ENCODE measurements at regions not wholly inside any gene's neighbourhood (a gene's known extent, or its start where the extent isn't known, plus 50 kb on each side); places are given as distances from the start of the nearest gene placed in this dataset.

DNA sequence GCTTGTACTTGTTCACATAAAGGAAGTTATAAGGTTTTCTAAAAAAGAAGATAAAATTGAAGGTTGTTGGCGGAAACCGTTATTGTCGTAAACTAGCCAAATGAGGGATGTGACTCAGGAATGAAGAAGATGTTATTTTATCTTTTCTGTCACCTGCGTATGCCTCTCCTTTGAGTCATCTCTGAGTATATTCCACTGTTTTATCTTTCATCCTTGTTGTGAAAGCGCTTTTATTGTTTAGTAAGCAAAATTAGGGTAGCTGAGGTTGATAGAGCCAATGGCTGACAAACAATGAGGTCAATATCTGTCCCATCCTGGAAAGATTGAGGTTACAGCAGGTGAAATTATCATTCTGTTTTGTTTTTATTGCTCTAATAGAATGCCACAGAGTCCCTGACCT lies 105.0 kb downstream of the TUSC1 start:
- no peak for DNase-seq
- TF ChIP-seq CTCF (IDR thresholded peaks at IDR 0.05), result no peak
- H3K27me3 ChIP-seq, result no peaks in the 10 kb centered on the region
- H3K4me3 ChIP-seq, result no peak overlapping the region
- no peaks in the 10 kb centered on the region for H3K9me3 ChIP-seq
- H3K4me1 ChIP-seq, result no peaks in the 10 kb centered on the region
- intact Hi-C loops (cut with DNase I), result no loop called here
- no peak overlapping the region for H3K27ac ChIP-seq
- no peaks in the 10 kb centered on the region for H3K36me3 ChIP-seq
- H3K9ac ChIP-seq (ENCODE audit: low read depth in 2 of 2, low read length in 2 of 2), result no peak overlapping the region

DNA sequence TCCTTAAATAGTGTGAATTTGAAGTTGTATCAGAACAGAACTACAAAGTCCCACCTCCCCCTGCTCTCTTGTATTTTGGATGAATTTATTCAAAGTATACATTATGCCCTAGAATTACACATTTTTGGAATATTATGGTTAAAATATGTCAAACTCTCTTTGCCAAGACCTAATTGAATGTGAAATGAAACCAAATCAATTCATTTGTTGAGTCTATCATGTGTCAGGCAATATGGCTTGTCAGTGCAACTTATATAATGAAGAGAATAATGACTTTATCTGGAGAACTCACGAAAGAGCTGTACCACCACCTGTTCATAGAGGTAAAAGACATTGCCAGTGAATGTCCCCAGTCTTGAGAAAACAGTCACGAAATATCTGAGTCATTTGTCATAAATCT lies 106.8 kb downstream of the TUSC1 start:
- Histone ChIP-seq H3K27ac (no peak overlapping the region), H3K4me3 (no peak overlapping the region), H3K36me3 (no peaks in the 10 kb centered on the region), H3K4me1 (no peaks in the 10 kb centered on the region), H3K9me3 (no peaks in the 10 kb centered on the region), H3K27me3 (no peaks in the 10 kb centered on the region), H3K9ac (ENCODE audit: low read depth in 2 of 2, low read length in 2 of 2) (no peak overlapping the region)
- DNase-seq, result no peak
- no peak for TF ChIP-seq CTCF (IDR thresholded peaks at IDR 0.05)
- intact Hi-C loops (cut with DNase I), result no loop called here

DNA sequence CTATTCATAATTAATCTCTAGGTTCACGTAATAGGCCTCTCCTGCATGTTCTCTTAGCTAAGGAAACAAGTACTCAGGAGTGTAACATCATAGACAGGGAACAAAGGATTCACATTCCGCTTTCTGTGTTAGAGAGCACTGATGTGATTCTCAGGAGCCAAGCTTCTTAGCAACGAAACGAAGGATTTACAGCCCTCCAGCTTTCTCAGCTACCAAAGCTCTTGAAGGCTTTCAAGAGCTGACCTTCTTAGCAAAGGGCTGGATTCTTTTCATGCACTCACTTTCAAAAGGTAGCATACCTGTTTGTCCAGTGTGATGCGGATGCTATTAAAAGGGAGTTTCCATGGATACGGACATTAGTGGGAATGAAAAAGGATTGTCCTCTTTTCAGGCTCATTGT lies 107.4 kb downstream of the TUSC1 start:
- Histone ChIP-seq H3K27me3 (no peaks in the 10 kb centered on the region), H3K9me3 (no peaks in the 10 kb centered on the region), H3K27ac (no peak overlapping the region), H3K36me3 (no peaks in the 10 kb centered on the region), H3K9ac (ENCODE audit: low read depth in 2 of 2, low read length in 2 of 2) (no peak overlapping the region), H3K4me1 (no peaks in the 10 kb centered on the region), H3K4me3 (no peak overlapping the region)
- no peak for DNase-seq
- TF ChIP-seq CTCF (IDR thresholded peaks at IDR 0.05), result no peak
- intact Hi-C loops (cut with DNase I), result no loop called here

DNA sequence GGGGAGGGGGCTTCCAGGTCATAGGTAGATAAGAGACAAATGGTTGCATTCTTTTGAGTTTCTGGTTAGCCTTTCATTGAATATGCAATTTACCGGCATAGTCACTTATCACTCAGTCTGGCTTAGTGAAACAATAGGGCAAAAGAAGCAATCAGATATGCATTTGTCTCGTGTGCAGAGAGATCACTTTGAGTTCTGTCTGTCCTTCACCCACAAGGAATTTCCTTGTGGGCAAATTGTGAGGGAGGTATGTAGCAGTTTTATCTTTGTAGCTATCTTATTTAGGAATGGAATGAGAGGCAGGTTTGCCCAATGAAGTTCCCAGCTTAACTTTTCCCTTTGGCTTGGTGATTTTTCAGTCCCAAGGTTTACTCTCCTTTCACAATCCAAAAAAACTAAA lies 116.1 kb downstream of the TUSC1 start:
- intact Hi-C loops (cut with DNase I), result no loop called here
- H3K27me3 ChIP-seq, result no peaks in the 10 kb centered on the region
- no peaks in the 10 kb centered on the region for H3K36me3 ChIP-seq
- H3K9ac ChIP-seq (ENCODE audit: low read depth in 2 of 2, low read length in 2 of 2), result no peak overlapping the region
- H3K4me3 ChIP-seq, result no peak overlapping the region
- no peak for TF ChIP-seq CTCF (IDR thresholded peaks at IDR 0.05)
- no peaks in the 10 kb centered on the region for H3K4me1 ChIP-seq
- no peak for DNase-seq
- no peak overlapping the region for H3K27ac ChIP-seq
- H3K9me3 ChIP-seq, result no peaks in the 10 kb centered on the region

DNA sequence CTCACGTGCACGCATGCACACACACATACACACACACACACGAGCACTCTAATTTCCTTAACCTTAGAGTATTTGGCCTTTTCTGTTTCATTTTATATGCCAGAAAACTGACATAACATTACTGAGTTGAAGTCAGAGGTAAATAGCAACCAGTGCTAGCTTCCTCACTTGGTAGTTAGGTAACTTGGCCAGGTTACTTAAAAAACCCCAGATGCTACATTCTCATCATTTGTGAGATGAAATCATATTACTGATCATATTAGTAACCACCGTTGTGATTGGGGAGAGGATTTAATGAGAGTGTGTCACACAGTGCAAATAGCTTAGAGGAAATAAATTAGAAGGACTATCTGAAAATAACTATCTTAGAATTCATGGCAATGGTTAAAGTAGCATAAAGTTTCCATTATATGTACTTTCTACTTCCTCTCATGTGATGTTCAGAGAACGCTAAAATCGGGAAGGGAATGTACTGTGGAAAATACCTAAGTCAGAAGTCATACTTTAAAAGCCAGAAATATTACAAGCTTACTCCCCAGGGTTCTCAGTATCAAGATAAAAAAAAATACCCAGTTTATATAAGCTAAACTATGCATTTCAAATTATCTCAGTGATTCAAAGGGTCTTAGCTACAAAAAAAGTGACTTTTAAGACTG lies 120.5 kb downstream of the TUSC1 start:
- H3K27me3 ChIP-seq, result no peaks in the 10 kb centered on the region
- H3K27ac ChIP-seq, result no peak overlapping the region
- DNase-seq, result no peak
- no peak overlapping the region for H3K9ac ChIP-seq (ENCODE audit: low read depth in 2 of 2, low read length in 2 of 2)
- H3K4me1 ChIP-seq, result no peaks in the 10 kb centered on the region
- no peaks in the 10 kb centered on the region for H3K36me3 ChIP-seq
- no peaks in the 10 kb centered on the region for H3K9me3 ChIP-seq
- no peak overlapping the region for H3K4me3 ChIP-seq
- intact Hi-C loops (cut with DNase I), result no loop called here
- no peak for TF ChIP-seq CTCF (IDR thresholded peaks at IDR 0.05)

All from colonic mucosa (tissue), 4 donors.